Gastrocnemius medialis (tissue), 4 donors: ENCODE measurements at regions not wholly inside any gene's neighbourhood (a gene's known extent, or its start where the extent isn't known, plus 50 kb on each side); places are given as distances from the start of the nearest gene placed in this dataset.

Source experiments
- ATAC-seq, 2 donors: fragments of 150-250 bp; one replicate each; pipeline ENCODE4 v1.9.1; 2016
- DNase-seq, 2 donors: peaks; one replicate each; pipeline ENCODE4 v3.0.0-alpha.2; 2019
- H3K27ac ChIP-seq, 4 donors: fragments of 200-600 bp; sonication (generic); 1 replicate in 1 of 4; 2 replicates in 3 of 4; pipeline ENCODE4 v1.5.1; 2016 to 2018; ENCODE audit warnings: mild to moderate bottlenecking in 2 of 4, moderate library complexity in 1 of 4
- H3K27me3 ChIP-seq, 3 donors: fragments of 200-600 bp; sonication (generic) in 2 of 3; 1 replicate in 1 of 3; 2 replicates in 2 of 3; pipeline versions ENCODE4 v1.5.1 to v1.6.0; 2016 to 2019; ENCODE audit warnings: mild to moderate bottlenecking in 1 of 3, moderate library complexity in 1 of 3
- H3K36me3 ChIP-seq, 2 donors: fragments of 200-600 bp; sonication (generic) in 1 of 2; one replicate each; pipeline ENCODE4 v1.5.1; 2017 to 2018
- H3K4me1 ChIP-seq, 2 donors: fragments of 200-600 bp; sonication (generic) in 1 of 2; one replicate each; pipeline ENCODE4 v1.5.1; 2016 to 2017; ENCODE audit warnings: mild to moderate bottlenecking in 2 of 2
- H3K4me3 ChIP-seq, 4 donors: fragments of 200-600 bp; sonication (generic) in 3 of 4; 1 replicate in 1 of 4; 2 replicates in 3 of 4; pipeline ENCODE4 v1.5.1; 2016 to 2019; ENCODE audit warnings: mild to moderate bottlenecking in 2 of 4
- H3K9me3 ChIP-seq, 3 donors: fragments of 200-600 bp; sonication (generic) in 2 of 3; 1 replicate in 1 of 3; 2 replicates in 2 of 3; pipeline ENCODE4 v1.5.1; 2016 to 2019
- CTCF ChIP-seq, 5 experiments: fragments of 450-650 bp in 3 of 5; fragments of 200-600 bp in 2 of 5; sonication (generic) in 2 of 5; IDR thresholded peaks in 4 of 5; conservative IDR thresholded peaks in 1 of 5; 1 replicate in 4 of 5; 2 replicates in 1 of 5; pipeline ENCODE4 v1.5.1; 2016 to 2019; ENCODE audit warnings: antibody characterized with exemption in 5 of 5, mild to moderate bottlenecking in 3 of 5, moderate library complexity in 3 of 5
- POLR2A ChIP-seq, 2 donors: fragments of 450-650 bp; IDR thresholded peaks; one replicate each; pipeline ENCODE4 v1.6.1; 2017; ENCODE audit warnings: antibody characterized with exemption in 2 of 2, mild to moderate bottlenecking in 2 of 2, moderate library complexity in 2 of 2
- in situ Hi-C, 4 donors: fragments of 200-750 bp; cut with MboI; loops; one replicate each; pipeline versions ENCODE4 v1.15.0 to v1.8.0; 2017; ENCODE audit warnings: low sequenced_read_pairs in 4 of 4
- intact Hi-C: fragments of 100-400 bp; cut with DNase I; formaldehyde crosslinking; loops from one replicate; pipeline ENCODE4 v1.15.1; 2023; ENCODE audit warnings: low total_unique reads

- ATAC-seq: no peak
- in situ Hi-C loops (no loop called here), intact Hi-C loops (no loop called here)
- Histone ChIP-seq H3K27me3 (no peaks in the 10 kb centered on the region), H3K9me3 (no peaks in the 10 kb centered on the region), H3K4me1 (no peaks in the 10 kb centered on the region), H3K4me3 (no peak overlapping the region), H3K36me3 (no peaks in the 10 kb centered on the region), H3K27ac (no peak overlapping the region)
- DNase-seq: no peak
- TF ChIP-seq POLR2A (IDR thresholded peaks at IDR 0.05) (no peak), CTCF (IDR thresholded peaks at IDR 0.05 in 4 of 5, conservative IDR thresholded peaks at IDR 0.05 in 1 of 5) (no peak)
These were observed 127.5 kb upstream of the PSMD7 start for GRCh38 chr16:74169066-74169465.

GRCh38 chr16:74168445-74168844 lies 128.2 kb upstream of the PSMD7 start:
- no peaks in the 10 kb centered on the region for H3K9me3 ChIP-seq
- intact Hi-C loops: no loop called here
- H3K27me3 ChIP-seq: no peaks in the 10 kb centered on the region
- DNase-seq (no peak), ATAC-seq (no peak)
- no peaks in the 10 kb centered on the region for H3K36me3 ChIP-seq
- no peak for TF ChIP-seq CTCF (IDR thresholded peaks at IDR 0.05 in 4 of 5, conservative IDR thresholded peaks at IDR 0.05 in 1 of 5)
- no peak for TF ChIP-seq POLR2A (IDR thresholded peaks at IDR 0.05)
- H3K27ac ChIP-seq: no peak overlapping the region
- in situ Hi-C loops: no loop called here
- H3K4me1 ChIP-seq: no peaks in the 10 kb centered on the region
- no peak overlapping the region for H3K4me3 ChIP-seq

- Histone ChIP-seq H3K27me3 (no peaks in the 10 kb centered on the region), H3K27ac (no peak overlapping the region), H3K4me3 (no peak overlapping the region), H3K4me1 (no peaks in the 10 kb centered on the region), H3K36me3 (no peaks in the 10 kb centered on the region), H3K9me3 (no peaks in the 10 kb centered on the region)
- intact Hi-C loops (no loop called here), in situ Hi-C loops (no loop called here)
- ATAC-seq: no peak
- DNase-seq: no peak
- no peak for TF ChIP-seq CTCF (IDR thresholded peaks at IDR 0.05 in 4 of 5, conservative IDR thresholded peaks at IDR 0.05 in 1 of 5)
- TF ChIP-seq POLR2A (IDR thresholded peaks at IDR 0.05): no peak
These were observed 130.2 kb upstream of the PSMD7 start for GRCh38 chr16:74166456-74166855.

- no peak for DNase-seq
- H3K27me3 ChIP-seq: no peaks in the 10 kb centered on the region
- TF ChIP-seq POLR2A (IDR thresholded peaks at IDR 0.05): no peak
- TF ChIP-seq CTCF (IDR thresholded peaks at IDR 0.05 in 4 of 5, conservative IDR thresholded peaks at IDR 0.05 in 1 of 5): no peak
- no peak overlapping the region for H3K27ac ChIP-seq
- H3K36me3 ChIP-seq: no peaks in the 10 kb centered on the region
- H3K4me3 ChIP-seq: no peak overlapping the region
- H3K4me1 ChIP-seq: no peaks in the 10 kb centered on the region
- ATAC-seq: no peak
- no peaks in the 10 kb centered on the region for H3K9me3 ChIP-seq
- in situ Hi-C loops: no loop called here
- intact Hi-C loops: no loop called here
These were observed 131.0 kb upstream of the PSMD7 start for GRCh38 chr16:74165566-74166080.

GRCh38 chr16:74160759-74161158 lies 135.9 kb upstream of the PSMD7 start:
- no peak overlapping the region for H3K27ac ChIP-seq
- TF ChIP-seq CTCF (IDR thresholded peaks at IDR 0.05 in 4 of 5, conservative IDR thresholded peaks at IDR 0.05 in 1 of 5) (no peak), POLR2A (IDR thresholded peaks at IDR 0.05) (no peak)
- H3K9me3 ChIP-seq: no peaks in the 10 kb centered on the region
- H3K4me3 ChIP-seq: no peak overlapping the region
- ATAC-seq (no peak), DNase-seq (no peak)
- no peaks in the 10 kb centered on the region for H3K27me3 ChIP-seq
- intact Hi-C loops: no loop called here
- no peaks in the 10 kb centered on the region for H3K4me1 ChIP-seq
- no peaks in the 10 kb centered on the region for H3K36me3 ChIP-seq
- in situ Hi-C loops: no loop called here
